Natural killer cell treated with Interleukin-12 subunit alpha and Interleukin-12 subunit beta and Interleukin-15 and Interleukin-18, amount 100 ng/mL, for 72 hours (primary cell): ENCODE measurements at regions not wholly inside any gene's neighbourhood (a gene's known extent, or its start where the extent isn't known, plus 50 kb on each side); places are given as distances from the start of the nearest gene placed in this dataset.
"Not testable (repeated sequence)": the region's sequence is repeated elsewhere in the genome, so short reads cannot be mapped to it uniquely, and the experiment has no call there.

Experiments used
- ATAC-seq, 2 donors: fragments of 150-1000 bp; cut with Tn5 transposase in 1 of 2; sonication (Bioruptor Pico), chemical (Tn5 transposase) in 1 of 2; 2 replicates each; pipeline ENCODE4 v1.10.0; 2021
- DNase-seq: peaks from one replicate; pipeline ENCODE4 v3.0.0; 2022; ENCODE audit warnings: low spot score
- H3K27ac Mint-ChIP-seq, 2 donors: 1 replicate in 1 of 2; 2 replicates in 1 of 2; pipeline ENCODE4 v1.8.0; 2022; ENCODE audit warnings: mixed read lengths in 2 of 2, mild to moderate bottlenecking in 1 of 2, moderate library complexity in 1 of 2
- H3K27me3 Mint-ChIP-seq, 2 donors: 1 replicate in 1 of 2; 2 replicates in 1 of 2; pipeline ENCODE4 v1.8.0; 2022; ENCODE audit warnings: mixed read lengths in 2 of 2
- H3K36me3 Mint-ChIP-seq: one replicate; pipeline ENCODE4 v1.8.0; 2022; ENCODE audit warnings: mixed read lengths
- H3K4me1 Mint-ChIP-seq, 2 donors: 1 replicate in 1 of 2; 2 replicates in 1 of 2; pipeline ENCODE4 v1.8.0; 2022; ENCODE audit warnings: low read depth in 2 of 2, mixed read lengths in 2 of 2, mild to moderate bottlenecking in 1 of 2
- H3K4me3 Mint-ChIP-seq: one replicate; pipeline ENCODE4 v1.8.0; 2022; ENCODE audit warnings: mixed read lengths
- H3K9me3 Mint-ChIP-seq: 2 replicates; pipeline ENCODE4 v1.8.0; 2022; ENCODE audit warnings: mixed read lengths

DNA sequence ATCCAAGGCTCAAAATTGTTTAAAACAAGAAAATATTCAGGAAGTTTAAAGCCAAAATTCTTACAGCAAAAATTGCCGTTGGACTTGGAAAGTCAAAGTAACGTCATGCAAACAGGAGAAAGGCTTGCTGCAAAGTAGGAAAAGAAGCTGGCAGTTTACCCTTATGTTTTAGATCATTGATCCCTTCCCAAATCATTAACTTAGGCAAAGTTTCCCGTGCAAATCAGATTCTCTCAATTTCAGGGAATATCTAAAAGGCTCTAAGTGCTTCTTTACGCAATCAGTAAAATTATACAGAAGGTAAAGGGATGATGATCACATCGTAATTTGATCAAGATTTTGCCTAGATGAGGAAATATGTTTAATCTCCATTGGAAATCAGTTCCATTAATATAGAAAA, 197.5 kb downstream of the ALDH8A1 start:
- no peak overlapping the region for H3K27ac Mint-ChIP-seq
- no peaks in the 10 kb centered on the region for H3K36me3 Mint-ChIP-seq
- no peaks in the 10 kb centered on the region for H3K4me1 Mint-ChIP-seq
- peaks cover 0 to 7% of the 10 kb centered on the region in 2 donors for H3K27me3 Mint-ChIP-seq
- DNase-seq (no peak), ATAC-seq (no peak)
- H3K4me3 Mint-ChIP-seq = no peak overlapping the region
- no peaks in the 10 kb centered on the region for H3K9me3 Mint-ChIP-seq

DNA sequence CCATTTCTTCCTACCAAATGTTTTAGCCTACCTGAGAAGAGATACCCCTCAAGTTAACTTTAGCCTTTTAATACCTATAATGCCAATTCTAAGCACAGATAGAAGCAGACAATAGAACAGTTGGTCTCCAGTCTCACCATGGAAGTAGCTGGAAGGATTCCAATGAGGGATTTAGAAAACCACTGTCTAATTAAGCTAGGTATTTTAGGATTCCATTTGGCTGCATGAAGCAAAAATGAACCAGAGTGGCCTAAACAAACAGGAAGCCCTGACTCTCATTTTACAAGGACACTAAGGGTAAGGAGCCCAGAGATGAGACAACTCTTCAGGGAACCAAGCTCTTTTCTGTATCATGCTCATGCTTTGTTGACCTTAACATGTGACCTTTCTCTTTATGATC, 199.2 kb downstream of the ALDH8A1 start:
- no peak overlapping the region for H3K4me3 Mint-ChIP-seq
- ATAC-seq (no peak), DNase-seq (no peak)
- peaks cover 3 to 7% of the 10 kb centered on the region in 2 donors for H3K27me3 Mint-ChIP-seq
- no peaks in the 10 kb centered on the region for H3K36me3 Mint-ChIP-seq
- no peaks in the 10 kb centered on the region for H3K9me3 Mint-ChIP-seq
- no peaks in the 10 kb centered on the region for H3K4me1 Mint-ChIP-seq
- no peak overlapping the region for H3K27ac Mint-ChIP-seq

DNA sequence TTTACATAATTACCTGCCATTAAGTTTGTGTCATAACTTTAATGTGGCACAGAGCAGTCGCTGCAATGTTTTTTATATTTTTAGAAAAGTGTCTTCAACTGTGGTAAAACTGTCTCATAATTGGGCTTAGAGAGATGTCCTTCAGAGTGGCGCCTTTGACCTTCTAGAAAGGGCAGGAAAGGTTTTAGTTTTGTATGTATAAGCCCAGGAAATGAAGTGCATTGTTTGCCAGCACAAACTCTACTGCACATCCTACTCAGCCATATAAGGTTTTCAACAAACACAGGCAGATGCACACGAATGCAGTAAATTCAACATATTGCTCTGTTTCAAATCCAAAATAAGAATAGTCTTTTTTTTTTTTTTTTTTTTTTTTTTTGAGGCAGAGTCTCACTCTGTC, 201.4 kb downstream of the ALDH8A1 start:
- DNase-seq (no peak), ATAC-seq (no peak)
- Mint-ChIP-seq H3K27me3 (peaks cover 3 to 7% of the 10 kb centered on the region in 2 donors), H3K9me3 (no peaks in the 10 kb centered on the region), H3K4me3 (no peak overlapping the region), H3K36me3 (no peaks in the 10 kb centered on the region), H3K27ac (no peak overlapping the region), H3K4me1 (no peaks in the 10 kb centered on the region)

DNA sequence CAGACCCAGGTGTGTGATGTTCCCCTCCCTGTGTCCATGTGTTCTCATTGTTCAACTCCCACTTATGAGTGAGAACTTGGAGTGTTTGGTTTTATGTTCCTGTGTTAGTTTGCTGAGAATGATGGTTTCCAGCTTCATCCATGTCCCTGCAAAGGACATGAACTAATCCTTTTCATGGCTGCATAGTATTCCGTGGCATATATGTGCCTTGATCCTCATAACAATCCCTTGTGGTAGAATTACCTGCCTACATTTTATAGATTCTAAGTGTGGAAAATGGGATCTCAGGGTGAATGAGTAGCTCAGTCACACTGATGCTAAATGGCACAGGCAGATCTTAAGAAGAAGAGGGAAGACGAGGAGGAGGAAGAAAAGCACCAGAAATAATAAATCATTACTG, 202.7 kb downstream of the ALDH8A1 start:
- H3K27me3 Mint-ChIP-seq, H3K4me1 Mint-ChIP-seq, ATAC-seq, H3K27ac Mint-ChIP-seq, H3K4me3 Mint-ChIP-seq, H3K36me3 Mint-ChIP-seq, H3K9me3 Mint-ChIP-seq, DNase-seq: not testable (repeated sequence)

DNA sequence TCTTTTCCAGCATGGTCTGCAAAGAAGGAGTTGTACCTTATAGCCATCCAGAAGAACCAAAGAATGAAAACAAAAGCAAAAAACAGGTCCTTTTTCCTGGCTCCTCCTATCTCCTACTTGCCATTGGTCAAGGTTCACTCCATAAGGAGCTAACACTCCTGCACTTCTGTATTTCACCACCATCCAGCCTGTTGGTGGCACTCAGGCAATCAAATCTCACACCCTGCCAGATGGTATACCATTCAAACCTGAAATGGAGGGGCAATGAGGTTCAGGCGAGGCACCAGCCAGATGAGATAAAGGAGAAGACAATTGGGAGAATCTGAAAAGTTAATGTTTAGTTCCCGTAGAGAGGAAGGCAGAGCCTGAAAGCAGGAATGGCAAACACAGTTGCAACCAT, 203.8 kb downstream of the ALDH8A1 start:
- H3K9me3 Mint-ChIP-seq = no peaks in the 10 kb centered on the region
- H3K27me3 Mint-ChIP-seq = peaks cover 0 to 6% of the 10 kb centered on the region in 2 donors
- no peaks in the 10 kb centered on the region for H3K36me3 Mint-ChIP-seq
- no peak for DNase-seq
- no peak overlapping the region for H3K4me3 Mint-ChIP-seq
- no peaks in the 10 kb centered on the region for H3K4me1 Mint-ChIP-seq
- H3K27ac Mint-ChIP-seq = no peak overlapping the region
- no peak for ATAC-seq

DNA sequence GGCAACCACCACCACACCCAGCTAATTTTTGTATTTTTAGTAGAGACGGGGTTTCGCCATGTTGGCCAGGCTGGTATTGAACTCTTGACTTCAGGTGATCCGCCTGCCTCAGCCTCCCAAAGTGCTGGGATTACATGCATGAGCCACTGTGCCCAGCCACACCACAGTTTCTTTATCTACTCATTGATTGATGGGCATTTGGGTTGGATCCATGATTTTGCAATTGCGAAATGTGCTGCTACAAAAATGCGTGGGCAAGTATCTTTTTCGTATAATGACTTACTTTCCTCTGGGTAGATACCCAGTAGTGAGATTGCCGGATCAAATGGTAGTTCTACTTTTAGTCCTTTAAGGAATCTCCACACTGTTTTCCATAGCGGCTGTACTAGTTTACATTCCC, 204.7 kb downstream of the ALDH8A1 start:
- not testable (repeated sequence) for H3K27me3 Mint-ChIP-seq, H3K9me3 Mint-ChIP-seq, H3K4me3 Mint-ChIP-seq, H3K27ac Mint-ChIP-seq, ATAC-seq, H3K4me1 Mint-ChIP-seq, DNase-seq, H3K36me3 Mint-ChIP-seq

DNA sequence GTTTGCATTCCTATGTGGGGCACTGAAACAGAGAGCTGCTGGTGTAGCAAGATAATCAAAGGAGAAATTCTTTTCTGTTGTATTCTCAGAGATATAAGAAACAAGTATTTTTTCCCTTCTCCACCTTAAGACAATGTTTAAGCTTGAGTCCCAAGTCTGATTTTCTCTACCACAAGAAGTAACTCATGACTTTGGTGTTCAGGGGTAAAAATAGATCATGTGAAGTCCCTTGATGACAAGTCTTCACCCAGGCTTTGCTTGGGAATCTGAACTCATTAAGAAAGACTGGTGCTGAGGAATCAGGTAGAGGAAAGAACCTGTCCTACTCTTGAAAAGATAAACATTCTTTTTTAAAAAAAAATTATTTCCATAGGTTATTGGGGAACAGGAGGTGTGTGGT, 205.6 kb downstream of the ALDH8A1 start:
- Mint-ChIP-seq H3K9me3 (no peaks in the 10 kb centered on the region), H3K4me3 (no peak overlapping the region), H3K4me1 (no peaks in the 10 kb centered on the region), H3K27me3 (peaks cover 0 to 9% of the 10 kb centered on the region in 2 donors), H3K27ac (no peak overlapping the region), H3K36me3 (no peaks in the 10 kb centered on the region)
- DNase-seq (no peak), ATAC-seq (no peak)

DNA sequence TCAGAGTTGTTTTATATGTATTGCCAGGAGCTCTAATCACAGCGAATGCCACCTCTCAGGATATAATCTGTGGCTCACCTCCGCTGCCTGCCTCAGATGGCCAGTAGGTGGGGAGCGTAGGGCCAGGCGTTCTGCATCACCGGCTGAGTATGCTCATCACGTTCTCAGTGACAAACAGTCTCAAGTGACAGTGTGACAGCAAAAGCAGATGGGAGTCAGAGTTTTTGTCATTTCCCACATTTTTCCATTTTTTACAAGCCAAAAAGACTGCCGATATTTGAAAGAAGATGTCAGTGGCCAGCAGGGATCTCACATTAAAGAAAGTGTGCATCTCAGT, 208.7 kb downstream of the ALDH8A1 start:
- Mint-ChIP-seq H3K36me3 (no peaks in the 10 kb centered on the region), H3K27me3 (peaks cover 7 to 9% of the 10 kb centered on the region in 2 donors), H3K4me3 (no peak overlapping the region), H3K4me1 (no peaks in the 10 kb centered on the region), H3K9me3 (no peaks in the 10 kb centered on the region), H3K27ac (no peak overlapping the region)
- ATAC-seq (no peak), DNase-seq (no peak)

DNA sequence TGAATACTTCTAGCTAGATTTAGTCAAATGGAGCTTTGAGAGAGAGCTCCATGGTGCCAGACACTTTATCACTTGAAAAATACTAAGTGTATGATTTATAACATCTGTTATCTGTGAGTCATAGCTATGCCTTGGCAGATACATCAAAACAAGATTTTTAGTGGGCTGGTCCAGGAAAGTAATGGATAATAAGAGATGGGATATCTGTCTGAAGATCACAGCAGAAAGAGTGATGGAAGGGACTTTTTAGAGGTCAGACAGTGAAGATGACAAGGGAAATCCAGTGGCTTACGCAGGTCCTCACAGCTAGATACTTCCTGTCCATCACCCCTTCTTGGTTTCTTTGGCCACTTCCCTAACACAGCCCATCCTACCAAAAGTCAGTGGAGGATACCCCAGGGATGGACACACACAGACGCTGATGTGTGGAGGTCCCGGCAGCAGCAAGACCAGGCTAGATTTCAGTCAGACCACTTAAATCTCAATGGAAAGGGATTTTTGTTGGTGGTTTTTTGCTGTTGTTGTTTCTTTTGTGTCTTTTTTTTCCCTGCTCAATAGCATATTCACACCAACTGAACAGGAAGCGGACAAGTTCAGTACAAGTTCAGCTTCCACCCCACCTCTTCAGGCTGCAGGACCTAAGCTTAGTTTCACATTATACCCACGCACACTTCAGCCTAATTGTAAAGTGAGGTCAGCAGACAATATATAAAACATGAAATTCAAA, 209.3 kb downstream of the ALDH8A1 start:
- Mint-ChIP-seq H3K27me3 (peaks cover 10 to 14% of the 10 kb centered on the region in 2 donors), H3K4me3 (no peak overlapping the region), H3K4me1 (no peaks in the 10 kb centered on the region), H3K36me3 (no peaks in the 10 kb centered on the region), H3K9me3 (no peaks in the 10 kb centered on the region), H3K27ac (no peak overlapping the region)
- ATAC-seq (no peak), DNase-seq (no peak)

DNA sequence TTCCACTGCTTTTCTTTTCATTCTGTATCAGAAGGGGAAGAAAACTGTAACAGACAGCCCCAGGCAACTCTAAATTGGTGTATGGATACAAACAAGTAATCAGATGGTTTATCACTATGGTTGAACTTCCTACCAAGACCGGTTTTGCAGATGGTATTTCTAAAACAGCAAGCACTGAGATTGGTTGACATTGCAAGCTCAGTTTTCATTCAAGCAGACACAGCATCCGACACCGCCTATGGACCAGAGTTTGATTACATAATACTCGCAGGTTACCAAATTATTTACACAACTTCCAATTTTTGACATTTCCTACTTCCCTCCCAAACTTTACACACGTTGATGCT, 209.9 kb downstream of the ALDH8A1 start:
- H3K27ac Mint-ChIP-seq = no peak overlapping the region
- no peaks in the 10 kb centered on the region for H3K36me3 Mint-ChIP-seq
- no peak overlapping the region for H3K4me3 Mint-ChIP-seq
- no peaks in the 10 kb centered on the region for H3K4me1 Mint-ChIP-seq
- H3K27me3 Mint-ChIP-seq = peaks cover 10 to 14% of the 10 kb centered on the region in 2 donors
- no peaks in the 10 kb centered on the region for H3K9me3 Mint-ChIP-seq
- ATAC-seq (no peak), DNase-seq (no peak)

DNA sequence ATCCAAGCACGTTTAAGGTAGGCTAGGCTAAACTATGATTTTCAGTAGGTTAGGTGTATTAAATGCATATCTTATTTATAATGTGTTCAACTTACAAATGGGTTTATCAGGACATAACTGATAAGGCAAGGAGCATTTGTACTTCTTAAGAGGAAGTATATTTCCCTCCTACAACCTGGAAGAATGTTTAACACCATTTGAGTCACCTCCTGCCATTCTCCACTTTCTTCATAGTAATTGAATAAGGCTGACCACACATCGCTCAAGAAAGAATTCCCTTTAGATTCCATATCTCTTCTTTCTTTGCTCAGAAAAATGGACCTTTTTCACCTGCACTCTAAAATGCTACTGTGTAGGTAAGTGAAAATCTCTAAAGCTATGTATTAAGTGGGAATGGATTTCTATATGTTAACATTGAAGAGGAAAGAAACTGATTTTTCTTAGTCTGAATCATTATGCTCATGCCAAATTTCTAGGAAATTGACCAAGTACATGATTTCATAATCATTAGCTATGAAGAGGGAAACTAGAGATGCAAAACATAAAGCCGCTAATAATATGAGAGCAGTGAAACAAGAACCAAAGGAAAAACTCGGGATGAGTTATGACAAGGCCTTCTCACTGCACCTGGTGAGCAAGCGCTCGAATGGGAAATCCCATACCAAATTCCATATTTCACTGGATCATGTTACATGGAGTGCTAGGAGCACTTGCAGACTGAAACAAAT, 210.4 kb downstream of the ALDH8A1 start:
- Mint-ChIP-seq H3K27ac (no peak overlapping the region), H3K9me3 (no peaks in the 10 kb centered on the region), H3K4me1 (no peaks in the 10 kb centered on the region), H3K27me3 (peaks cover 10 to 14% of the 10 kb centered on the region in 2 donors), H3K4me3 (no peak overlapping the region), H3K36me3 (no peaks in the 10 kb centered on the region)
- DNase-seq (no peak), ATAC-seq (no peak)

DNA sequence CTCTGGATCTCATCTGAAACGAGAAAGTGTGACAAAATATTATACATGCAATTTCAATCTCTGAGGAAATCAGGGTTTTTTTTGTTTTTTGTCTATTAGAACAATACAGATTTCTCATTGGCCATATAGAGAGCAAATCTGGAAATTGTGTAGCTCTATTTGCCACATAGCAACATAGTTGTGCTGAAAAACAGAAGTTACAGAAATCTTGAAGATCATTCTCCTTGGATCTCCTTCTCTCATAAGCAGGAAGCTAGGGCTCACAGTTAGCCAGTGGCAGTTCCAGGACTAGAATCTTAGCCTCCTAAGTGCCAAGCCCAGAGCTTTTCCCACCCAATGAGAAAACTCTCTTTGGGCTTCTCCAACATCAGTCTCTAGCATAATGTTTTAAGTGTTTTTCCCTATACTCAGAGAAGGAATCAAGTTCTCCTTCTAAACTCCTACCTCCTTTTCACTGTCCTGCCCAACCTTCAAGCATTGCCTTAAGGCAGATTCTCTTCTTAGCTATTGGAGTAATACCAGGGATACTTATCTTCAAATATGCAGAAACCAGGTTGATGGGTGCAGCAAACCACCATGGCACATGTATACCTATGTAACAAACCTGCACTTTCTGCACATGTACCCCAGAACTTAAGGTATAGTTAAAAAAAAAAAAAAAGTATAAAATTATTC, 211.6 kb downstream of the ALDH8A1 start:
- Mint-ChIP-seq H3K9me3 (no peaks in the 10 kb centered on the region), H3K27me3 (peaks cover 10 to 19% of the 10 kb centered on the region in 2 donors)
- no peak for DNase-seq

DNA sequence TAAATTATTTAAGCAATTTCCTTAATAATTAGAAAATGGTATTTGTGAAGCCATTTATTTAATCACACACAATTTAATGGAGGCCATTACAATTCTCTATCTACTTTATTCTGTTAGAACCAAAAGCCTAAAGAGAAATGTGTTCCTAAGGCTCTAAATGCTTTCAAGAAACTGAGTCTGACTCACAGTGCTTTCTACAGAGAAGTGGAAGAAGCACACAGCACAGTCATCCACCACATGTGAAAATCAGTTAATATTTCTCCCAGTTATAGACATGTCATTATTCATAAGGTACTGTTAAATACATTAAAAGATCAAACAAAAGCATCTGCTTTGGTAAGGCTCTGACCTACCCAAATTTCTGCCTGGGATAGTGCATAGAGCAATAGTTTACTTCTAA, 214.4 kb downstream of the ALDH8A1 start:
- H3K9me3 Mint-ChIP-seq = no peaks in the 10 kb centered on the region
- peaks cover 12 to 20% of the 10 kb centered on the region in 2 donors for H3K27me3 Mint-ChIP-seq
- no peaks in the 10 kb centered on the region for H3K36me3 Mint-ChIP-seq
- H3K4me1 Mint-ChIP-seq = no peaks in the 10 kb centered on the region
- DNase-seq = no peak
- no peak overlapping the region for H3K27ac Mint-ChIP-seq
- H3K4me3 Mint-ChIP-seq = no peak overlapping the region
- ATAC-seq = no peak

More for the DNA sequence above, 211.6 kb downstream of the ALDH8A1 start:
- Mint-ChIP-seq H3K4me1 (no peaks in the 10 kb centered on the region), H3K4me3 (no peak overlapping the region), H3K27ac (no peak overlapping the region), H3K36me3 (no peaks in the 10 kb centered on the region)
- ATAC-seq = no peak

DNA sequence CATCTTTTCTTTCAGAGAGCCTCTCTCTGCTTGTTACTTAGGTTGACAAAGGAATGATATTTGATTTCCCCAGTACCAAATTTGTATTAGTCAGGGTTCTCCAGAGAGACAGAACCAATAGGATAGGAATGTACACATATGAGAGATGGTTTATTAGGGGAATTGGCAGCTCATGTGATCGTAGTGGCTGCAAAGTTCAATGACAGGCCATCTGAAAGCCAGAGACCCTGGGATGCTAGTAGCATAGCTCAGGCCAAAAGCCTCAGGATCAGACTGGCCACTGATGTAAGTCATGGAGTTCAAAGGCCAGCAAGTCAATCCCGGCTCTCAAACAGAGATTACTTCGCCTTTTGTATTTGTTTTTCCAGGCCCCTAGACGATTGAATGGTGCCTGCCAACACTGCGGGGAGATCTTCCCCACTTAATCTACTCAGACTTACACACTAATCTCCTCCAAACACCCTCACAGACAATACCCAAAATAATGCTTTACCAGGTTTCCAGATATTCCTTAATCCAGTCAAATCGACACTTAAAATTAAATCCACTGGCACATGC, 215.5 kb downstream of the ALDH8A1 start:
- Mint-ChIP-seq H3K36me3 (no peaks in the 10 kb centered on the region), H3K27me3 (peaks cover 10 to 20% of the 10 kb centered on the region in 2 donors), H3K4me1 (no peaks in the 10 kb centered on the region), H3K4me3 (no peak overlapping the region), H3K27ac (no peak overlapping the region), H3K9me3 (no peaks in the 10 kb centered on the region)
- no peak for DNase-seq
- no peak for ATAC-seq
